GM18507 (cell line): ENCODE measurements at regions not wholly inside any gene's neighbourhood (a gene's known extent, or its start where the extent isn't known, plus 50 kb on each side); places are given as distances from the start of the nearest gene placed in this dataset.

ENCODE experiments used
- DNase-seq: peaks from one replicate; pipeline ENCODE4 v3.0.0; 2011; ENCODE audit warnings: low read depth; ENCODE audit not compliant: insufficient read length; ENCODE audit errors: extremely low spot score
- FAIRE-seq: peaks from 2 replicates; lab custom pipeline; 2011; peaks lifted over from hg19 to GRCh38; lab: Jason Lieb, UNC

- no peak for FAIRE-seq
- DNase-seq = no peak
These were observed 76.3 kb upstream of the MGMT start for GRCh38 chr10:129390726-129391125.

DNA sequence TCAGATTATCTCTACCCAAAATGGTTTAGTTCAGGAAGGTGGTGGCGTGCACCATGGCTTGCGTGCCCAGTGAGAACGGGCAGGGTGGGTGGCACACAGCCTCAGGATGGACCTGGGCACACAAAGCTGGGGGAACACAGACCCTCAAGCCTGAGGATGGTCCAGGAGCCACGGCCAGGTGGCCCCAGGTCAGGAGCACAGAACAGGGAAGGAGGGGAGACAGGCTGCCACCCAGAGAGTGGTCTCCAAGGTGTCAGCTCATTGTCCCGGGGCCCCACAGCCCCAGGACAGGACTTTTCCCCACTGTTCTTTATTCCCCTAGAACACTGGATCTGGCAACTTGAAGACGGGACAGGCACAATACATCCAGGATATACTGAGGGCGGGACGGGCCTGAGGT is 75.6 kb upstream of the MGMT start:
- FAIRE-seq = no peak
- no peak for DNase-seq

DNA sequence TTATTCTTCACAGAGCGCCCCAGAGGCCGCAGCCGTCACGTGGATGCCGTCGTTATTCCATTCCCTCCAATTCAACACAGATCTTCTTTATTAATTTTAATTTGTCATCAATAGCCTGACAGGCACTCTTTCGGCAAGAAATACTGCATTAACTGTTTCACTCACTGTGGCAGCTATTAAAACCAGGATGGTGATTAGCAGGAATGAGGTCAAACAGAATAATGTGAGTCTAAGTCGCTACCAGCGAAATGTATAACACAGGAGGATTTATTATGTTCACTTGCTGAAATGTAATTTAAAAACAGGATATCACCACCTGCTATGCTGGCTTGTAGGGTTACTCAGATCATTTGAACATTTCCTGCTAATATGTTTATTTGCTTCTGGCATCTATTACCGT is 74.2 kb upstream of the MGMT start:
- no peak for FAIRE-seq

GRCh38 chr10:129393812-129394211 is 73.2 kb upstream of the MGMT start:
- FAIRE-seq = no peak

More for the DNA sequence above, 74.2 kb upstream of the MGMT start:
- DNase-seq = no peak

GRCh38 chr10:129394518-129395328 is 72.3 kb upstream of the MGMT start:
- no peak for FAIRE-seq

More at GRCh38 chr10:129393812-129394211, 73.2 kb upstream of the MGMT start:
- DNase-seq = no peak

DNA sequence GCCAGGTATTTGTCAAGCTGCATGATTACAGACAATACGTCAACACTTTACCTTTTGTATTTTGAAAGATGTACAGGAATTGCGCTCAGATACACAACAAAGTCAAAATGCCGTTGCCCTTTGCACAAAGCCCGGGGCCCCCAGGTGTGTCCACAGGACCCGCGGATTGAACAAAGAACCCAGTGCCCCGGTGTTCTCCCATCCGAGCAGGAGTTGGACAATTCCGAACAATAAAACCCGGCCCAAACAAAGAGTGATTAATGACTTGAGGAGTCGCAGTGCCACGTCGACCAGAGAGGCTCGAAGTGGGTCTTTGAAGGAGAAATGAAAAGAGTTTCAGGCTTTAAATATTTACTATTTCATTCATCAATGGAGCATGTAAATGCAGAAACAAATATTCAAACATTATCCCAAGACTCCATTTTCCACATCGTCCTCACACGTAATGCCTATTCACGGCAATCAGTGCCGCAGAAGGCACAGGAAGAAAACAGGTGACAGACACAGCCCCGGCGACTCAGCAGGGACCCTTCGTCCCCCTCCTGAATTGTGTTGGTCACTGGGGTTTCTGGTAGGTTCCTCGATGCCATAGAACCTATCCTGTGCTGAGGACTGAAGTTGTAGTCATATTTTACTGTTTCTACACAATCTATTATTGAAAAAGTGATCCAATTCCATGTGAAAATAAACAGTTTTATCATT is 70.9 kb upstream of the MGMT start:
- DNase-seq = no peak
- FAIRE-seq = no peak

More at GRCh38 chr10:129394518-129395328, 72.3 kb upstream of the MGMT start:
- DNase-seq = no peak

- DNase-seq (no peak), FAIRE-seq (no peak)
These were observed 69.7 kb upstream of the MGMT start for GRCh38 chr10:129397198-129397974.

- no peak for FAIRE-seq
- DNase-seq = no peak
These were observed 68.3 kb upstream of the MGMT start for GRCh38 chr10:129398711-129399141.

DNA sequence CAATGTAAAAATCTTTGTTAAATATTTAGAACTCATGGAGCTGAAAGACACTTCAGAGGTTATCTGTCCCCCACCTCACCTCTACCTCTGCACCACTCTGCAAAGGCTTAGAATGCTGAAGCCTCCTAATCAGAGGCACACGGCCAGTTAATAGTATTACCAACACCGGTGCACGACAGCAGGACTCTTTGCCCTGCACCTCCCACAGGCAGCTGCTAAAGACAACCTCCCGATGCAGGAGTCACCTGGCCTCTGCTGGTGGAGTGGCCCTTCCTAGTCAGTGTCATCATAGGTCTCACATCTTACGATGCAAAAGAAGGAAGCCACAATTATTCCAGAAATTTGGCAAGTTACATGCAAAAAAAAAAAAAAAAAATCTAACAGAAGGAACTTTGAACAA is 66.6 kb upstream of the MGMT start:
- DNase-seq = no peak
- FAIRE-seq = no peak

GRCh38 chr10:129402459-129402858 is 64.6 kb upstream of the MGMT start:
- FAIRE-seq (no peak), DNase-seq (no peak)

DNA sequence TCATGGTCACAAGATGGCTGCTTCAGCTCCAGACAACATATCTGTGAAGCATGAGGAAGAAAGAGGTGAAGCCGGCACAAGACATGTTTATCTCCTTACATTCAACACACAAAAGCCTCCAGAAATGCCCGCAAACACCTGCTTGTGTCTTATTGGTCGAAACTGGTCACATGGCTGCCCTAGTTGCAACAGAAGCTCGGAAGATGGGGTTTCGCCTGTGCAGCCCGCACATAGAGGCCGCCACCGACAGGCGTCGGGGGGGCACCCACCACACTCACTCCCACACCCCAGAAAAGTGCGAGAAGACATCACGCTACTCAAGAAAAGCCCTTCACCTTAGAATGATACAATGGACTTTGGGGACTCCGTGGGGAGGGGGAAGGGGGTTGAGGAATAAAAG is 63.0 kb upstream of the MGMT start:
- DNase-seq = no peak
- no peak for FAIRE-seq

GRCh38 chr10:129405389-129405788 is 61.7 kb upstream of the MGMT start:
- FAIRE-seq = no peak
- no peak for DNase-seq

DNA sequence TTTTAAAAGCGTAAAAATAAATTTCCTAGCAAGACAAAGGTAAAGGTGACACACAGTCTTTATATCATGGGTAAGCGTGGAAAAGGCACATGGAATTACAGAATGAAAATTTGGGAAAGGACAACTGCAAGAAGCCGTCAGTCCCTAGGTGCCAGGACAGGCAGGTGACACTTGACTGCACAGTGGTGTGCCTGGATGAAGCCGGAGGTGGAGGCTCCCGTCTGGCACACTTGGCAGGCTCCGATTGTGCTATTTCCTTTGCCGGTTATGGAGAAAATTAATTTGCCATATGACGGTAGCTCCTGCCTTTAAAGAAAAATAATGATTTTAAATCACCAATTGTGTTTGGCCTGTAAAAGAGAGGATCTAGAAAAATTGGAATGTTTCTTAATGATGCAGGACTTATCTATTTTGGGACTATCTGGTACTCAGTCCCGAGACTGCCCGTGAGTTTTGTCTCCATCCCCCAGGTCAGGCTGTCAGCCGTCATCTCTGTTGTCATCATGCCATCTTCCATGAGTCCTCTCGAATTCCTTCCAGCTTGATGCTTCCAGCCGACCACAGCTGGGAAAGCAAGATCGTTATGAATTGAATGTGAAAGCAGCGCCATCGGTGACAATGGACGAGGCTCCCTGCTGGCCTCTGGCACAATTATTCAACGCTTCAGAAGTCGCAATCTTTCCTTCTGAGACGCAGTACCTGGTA is 56.2 kb upstream of the MGMT start:
- DNase-seq = no peak
- FAIRE-seq = no peak

GRCh38 chr10:129411393-129411705 is 55.7 kb upstream of the MGMT start:
- FAIRE-seq (no peak), DNase-seq (no peak)

DNA sequence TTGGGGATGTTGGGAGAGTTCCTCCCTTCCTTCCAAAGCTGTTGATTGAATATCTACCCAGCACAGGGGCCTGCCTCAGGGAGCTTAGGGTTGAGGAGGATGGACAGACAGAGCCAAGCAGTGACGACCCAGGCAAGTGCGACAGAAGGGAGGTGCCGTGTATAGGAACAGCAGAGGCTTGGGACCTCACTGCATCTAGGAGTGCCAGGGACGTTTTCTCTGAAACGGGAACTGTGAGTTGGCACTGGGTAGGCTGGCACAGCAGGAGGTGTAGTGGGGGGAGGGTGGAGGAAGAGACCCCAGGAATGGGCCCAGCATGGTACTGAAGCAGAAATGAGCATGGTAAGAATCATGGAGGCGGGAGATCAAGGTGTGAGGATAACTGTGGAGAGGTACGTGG is 55.3 kb upstream of the MGMT start:
- FAIRE-seq = no peak

GRCh38 chr10:129413024-129413423 is 54.0 kb upstream of the MGMT start:
- DNase-seq = no peak
- no peak for FAIRE-seq

More for the DNA sequence above, 55.3 kb upstream of the MGMT start:
- no peak for DNase-seq

GRCh38 chr10:129415215-129416140 is 51.6 kb upstream of the MGMT start:
- FAIRE-seq (no peak), DNase-seq (no peak)

- no peak for FAIRE-seq
- DNase-seq = no peak
These were observed 50.9 kb upstream of the MGMT start for GRCh38 chr10:129416155-129416554.
